ENCODE measurements at regions not wholly inside any gene's neighbourhood (a gene's known extent, or its start where the extent isn't known, plus 50 kb on each side); places are given as distances from the start of the nearest gene placed in this dataset.
A peak's percentile ranks its signal among the peaks of the same experiment; 100 is the strongest.
"Not testable (repeated sequence)": the region's sequence is repeated elsewhere in the genome, so short reads cannot be mapped to it uniquely, and the experiment has no call there.

DNA sequence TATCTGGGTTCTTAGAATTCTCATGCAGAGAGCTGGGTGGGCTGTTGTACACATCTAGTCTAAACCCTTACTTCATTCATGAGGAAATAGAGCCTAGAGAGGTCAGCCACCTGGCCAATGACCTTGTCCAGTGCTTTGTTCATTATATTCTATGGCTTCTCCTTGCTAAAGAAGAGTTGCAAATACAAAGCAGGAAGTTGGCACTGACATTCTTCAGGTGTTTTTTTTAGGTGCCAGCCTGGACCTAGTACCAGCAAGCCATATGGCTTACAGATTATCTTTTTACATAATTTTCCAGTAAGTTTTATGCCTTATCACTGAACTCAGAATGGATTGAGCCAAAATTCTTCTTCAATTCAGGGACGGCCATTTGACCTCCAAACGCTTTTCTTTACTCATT is 54.7 kb upstream of the PGM2 start:
- in situ Hi-C loops (cut with HindIII; ENCODE audit: low pct_unique_long_range_greater_than_20kb, low sequenced_read_pairs) = no loop called here
- no peak for DNase-seq (ENCODE audit: low read depth)

DNA sequence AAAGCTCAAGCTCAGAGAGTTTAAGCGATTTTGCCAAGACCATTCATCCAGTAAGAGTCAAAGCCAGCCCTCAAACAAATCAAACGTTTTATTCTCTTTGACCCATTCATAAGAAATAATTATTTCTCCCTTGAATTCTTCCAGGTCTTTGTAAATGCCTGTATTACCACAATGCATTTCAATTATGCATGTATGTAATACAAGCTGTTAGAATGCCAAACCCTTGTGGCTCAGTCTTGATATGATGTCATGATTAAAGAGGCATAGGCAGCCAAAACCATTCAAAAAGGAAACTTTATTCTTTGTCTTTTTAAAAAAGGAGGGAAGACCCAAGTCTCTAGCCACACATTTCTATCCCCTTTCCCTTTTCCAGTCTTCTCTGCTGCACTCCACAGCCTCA is 56.5 kb upstream of the PGM2 start:
- in situ Hi-C loops (cut with HindIII; ENCODE audit: low pct_unique_long_range_greater_than_20kb, low sequenced_read_pairs) = no loop called here

DNA sequence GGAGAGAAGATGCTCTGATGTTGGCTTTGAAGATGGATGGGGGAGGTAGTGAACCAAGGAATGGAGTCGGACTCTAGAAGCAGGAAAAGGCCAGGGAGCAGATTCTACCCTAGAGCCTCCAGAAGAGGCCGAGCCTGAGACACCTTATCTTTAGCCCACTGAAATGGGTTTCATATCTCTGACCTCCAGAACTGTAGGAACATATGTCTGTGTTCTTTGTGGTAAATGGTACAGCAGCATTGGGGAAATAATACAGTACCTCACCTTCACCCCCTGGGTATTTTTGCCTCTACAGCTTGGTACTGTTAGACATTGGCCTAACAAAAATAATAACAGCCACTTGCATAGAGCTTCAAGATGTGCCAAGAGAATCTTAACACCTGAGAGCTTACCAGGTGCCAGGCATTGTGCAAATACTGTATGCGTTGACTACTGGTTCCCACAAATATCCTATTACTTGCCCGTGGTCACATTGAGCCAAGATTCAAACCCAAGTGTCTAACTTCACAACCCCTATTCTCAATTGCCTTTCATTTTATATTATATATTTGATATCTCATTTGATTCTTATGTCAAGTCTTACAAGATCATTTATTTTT is 57.0 kb upstream of the PGM2 start:
- no peak for DNase-seq (ENCODE audit: low read depth)

More for the DNA sequence above, 56.5 kb upstream of the PGM2 start:
- no peak for DNase-seq (ENCODE audit: low read depth)

DNA sequence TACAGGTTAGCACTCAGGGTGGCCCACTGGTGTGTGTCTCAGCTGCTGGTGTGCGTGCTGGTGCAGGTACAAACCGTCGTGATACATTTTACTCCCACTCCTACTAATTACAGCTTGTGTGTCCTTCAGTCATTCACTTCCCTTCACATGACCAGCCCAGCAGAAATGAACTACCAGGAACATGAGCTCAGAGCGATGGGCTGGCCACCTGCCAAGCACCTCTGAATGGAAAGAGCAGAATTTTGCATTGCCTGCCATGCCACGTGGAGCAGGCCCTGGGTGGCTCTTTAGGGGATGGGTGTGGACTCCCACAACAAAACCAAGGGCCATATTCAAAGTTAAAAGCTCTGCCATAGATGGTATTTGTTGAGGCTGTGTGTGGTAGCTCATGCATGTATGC is 58.9 kb upstream of the PGM2 start:
- in situ Hi-C loops (cut with HindIII; ENCODE audit: low pct_unique_long_range_greater_than_20kb, low sequenced_read_pairs) = no loop called here
- DNase-seq (ENCODE audit: low read depth) = peak; percentile 6

More for the DNA sequence above, 57.0 kb upstream of the PGM2 start:
- in situ Hi-C loops (cut with HindIII; ENCODE audit: low pct_unique_long_range_greater_than_20kb, low sequenced_read_pairs) = no loop called here

DNA sequence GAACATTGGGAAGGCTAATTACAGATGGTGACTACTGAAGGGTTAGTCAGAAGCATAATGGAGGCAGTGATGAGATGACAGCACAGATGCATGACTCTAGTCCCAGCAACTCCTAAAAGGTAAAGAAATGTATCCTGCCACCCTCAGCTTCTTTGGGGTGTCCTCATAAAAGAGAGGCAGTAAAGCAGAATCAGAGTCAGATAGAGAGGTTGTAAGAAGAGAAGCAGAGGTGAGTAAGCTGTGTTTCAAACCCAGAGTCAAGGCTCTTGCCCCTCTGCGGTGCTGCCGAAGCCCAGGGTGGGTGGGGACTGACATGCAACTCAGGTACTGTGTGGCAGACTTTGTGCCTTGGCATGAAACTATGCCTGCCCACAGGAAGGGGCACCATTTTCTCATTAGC is 59.5 kb upstream of the PGM2 start:
- in situ Hi-C loops (cut with HindIII; ENCODE audit: low pct_unique_long_range_greater_than_20kb, low sequenced_read_pairs) = no loop called here
- no peak for DNase-seq (ENCODE audit: low read depth)

DNA sequence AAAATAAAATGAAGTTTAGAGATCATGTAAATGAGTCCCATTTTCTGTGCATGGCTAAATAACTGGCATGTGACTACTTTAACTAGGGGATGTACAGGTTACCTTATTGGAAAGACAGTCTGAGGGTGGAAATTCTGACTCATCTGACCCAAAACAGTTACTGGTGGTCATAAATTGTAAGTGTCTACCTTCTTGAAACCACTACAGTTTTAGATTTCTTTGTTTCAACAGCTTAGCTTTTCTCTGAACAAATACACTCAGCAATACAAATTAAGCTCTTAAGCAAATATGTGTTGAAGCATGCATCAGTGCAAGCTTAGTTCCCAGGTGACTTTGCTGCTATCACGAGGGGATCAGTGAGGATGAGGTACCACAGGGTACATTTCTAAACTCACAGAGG is 60.7 kb upstream of the PGM2 start:
- no peak for DNase-seq (ENCODE audit: low read depth)
- in situ Hi-C loops (cut with HindIII; ENCODE audit: low pct_unique_long_range_greater_than_20kb, low sequenced_read_pairs) = no loop called here

DNA sequence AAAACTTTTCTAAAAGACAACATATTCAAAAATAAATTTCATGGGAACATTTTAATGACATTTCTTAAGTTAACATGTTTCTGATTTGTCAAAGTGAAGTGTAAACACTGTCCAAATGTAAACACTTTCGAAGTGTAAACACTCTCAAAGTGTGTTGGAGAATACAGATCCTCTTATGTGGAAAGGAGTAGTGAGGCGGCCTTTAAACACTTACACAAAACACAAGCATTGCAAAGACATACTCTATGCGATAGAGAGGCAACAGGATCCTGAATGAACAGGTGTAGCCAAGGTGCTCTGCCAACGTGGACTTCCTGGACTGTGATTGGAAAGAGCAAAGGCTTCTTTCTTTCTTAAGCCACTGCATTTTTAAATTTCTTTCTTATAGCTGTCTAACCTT is 62.7 kb upstream of the PGM2 start:
- no peak for DNase-seq (ENCODE audit: low read depth)
- in situ Hi-C loops (cut with HindIII; ENCODE audit: low pct_unique_long_range_greater_than_20kb, low sequenced_read_pairs) = no loop called here

DNA sequence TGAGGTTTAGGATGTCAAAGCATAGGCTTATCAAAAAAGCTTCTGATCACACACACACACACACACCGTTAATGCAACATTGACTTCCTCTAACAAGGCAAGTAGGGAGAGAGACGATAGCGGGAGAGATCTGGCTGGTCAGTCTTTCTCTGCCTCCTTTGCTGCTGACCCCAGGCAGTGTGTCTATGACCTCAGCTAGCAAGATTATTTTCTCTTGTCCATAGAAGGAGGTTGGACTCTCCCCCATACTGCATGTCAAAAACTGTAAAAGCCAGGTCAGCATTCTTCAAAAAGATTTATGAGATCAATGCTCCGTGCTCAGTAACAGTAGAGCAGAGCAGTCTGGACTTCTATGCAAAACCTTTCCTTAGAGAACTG is 63.5 kb upstream of the PGM2 start:
- in situ Hi-C loops (cut with HindIII; ENCODE audit: low pct_unique_long_range_greater_than_20kb, low sequenced_read_pairs) = no loop called here
- DNase-seq (ENCODE audit: low read depth) = no peak

DNA sequence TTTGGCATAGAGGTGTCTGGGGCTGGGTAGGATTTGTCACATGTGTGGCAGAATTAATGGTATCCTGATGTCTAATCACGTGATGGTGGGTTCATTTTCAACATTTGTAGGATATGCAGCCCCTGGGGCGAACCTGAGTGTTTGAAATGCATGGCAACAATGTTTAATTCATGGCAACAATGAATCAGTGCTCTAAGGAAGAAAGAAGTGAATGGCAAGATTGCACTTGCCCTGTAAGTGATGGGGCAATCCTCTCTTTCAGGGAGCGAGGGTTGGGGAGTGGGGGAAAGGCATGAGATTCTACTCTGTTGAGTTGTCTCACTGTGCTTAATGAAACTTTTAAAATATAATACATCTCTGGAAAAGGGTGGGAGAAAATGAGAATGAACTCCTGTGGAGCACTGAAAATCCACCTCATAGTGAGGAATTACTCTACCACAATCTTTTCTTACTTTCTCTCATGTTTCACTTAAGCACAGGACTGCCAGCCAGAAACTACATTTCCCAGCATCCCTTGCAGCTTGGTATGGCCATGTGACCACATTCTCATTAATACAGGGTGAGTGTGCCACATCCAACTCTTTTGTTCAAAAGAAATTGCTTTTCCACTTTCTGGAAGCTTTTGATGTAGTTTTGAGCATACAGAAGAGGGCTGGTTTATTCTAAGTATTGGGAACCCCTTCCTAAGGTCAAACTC is 64.0 kb upstream of the PGM2 start:
- no peak for DNase-seq (ENCODE audit: low read depth)
- in situ Hi-C loops (cut with HindIII; ENCODE audit: low pct_unique_long_range_greater_than_20kb, low sequenced_read_pairs) = no loop called here

DNA sequence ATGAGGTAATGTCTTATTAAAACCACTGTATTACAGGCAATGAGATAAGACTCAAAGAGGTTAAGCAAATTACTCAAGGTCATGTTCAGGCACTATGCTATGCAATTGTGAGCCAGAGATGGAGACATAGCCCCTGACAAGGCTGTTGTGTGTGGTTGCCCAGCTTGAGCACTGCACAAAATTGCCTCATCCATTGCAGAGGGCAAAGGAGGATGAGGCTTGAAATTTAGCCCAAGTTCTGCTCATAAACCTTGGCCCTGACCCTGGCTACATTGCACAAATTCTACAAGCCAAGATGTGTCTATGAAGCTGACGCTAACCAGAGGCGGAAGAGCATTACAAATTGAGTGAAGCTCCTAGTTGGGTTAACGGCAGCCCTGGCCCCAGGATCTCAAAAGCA is 65.6 kb upstream of the PGM2 start:
- DNase-seq (ENCODE audit: low read depth) = no peak
- in situ Hi-C loops (cut with HindIII; ENCODE audit: low pct_unique_long_range_greater_than_20kb, low sequenced_read_pairs) = no loop called here

DNA sequence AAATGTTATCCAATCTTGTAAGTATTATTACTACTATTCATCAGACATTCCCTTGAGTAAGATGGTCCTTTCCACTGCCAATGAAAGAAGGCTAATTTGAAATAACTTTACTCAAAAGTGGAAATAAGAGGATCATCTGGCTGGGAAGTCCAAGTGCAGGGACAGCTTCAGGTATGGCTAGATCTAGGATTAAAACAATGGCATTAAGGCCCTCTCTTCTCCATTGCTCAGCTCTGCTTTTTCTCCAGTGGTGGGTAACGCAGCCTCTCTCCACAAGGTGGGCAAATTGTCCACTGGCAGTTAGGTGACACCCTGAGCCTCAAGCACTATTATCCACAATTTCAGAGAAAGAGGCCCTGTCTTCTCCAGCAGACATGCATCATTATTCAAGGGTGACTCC is 66.7 kb upstream of the PGM2 start:
- in situ Hi-C loops (cut with HindIII; ENCODE audit: low pct_unique_long_range_greater_than_20kb, low sequenced_read_pairs) = no loop called here
- no peak for DNase-seq (ENCODE audit: low read depth)

DNA sequence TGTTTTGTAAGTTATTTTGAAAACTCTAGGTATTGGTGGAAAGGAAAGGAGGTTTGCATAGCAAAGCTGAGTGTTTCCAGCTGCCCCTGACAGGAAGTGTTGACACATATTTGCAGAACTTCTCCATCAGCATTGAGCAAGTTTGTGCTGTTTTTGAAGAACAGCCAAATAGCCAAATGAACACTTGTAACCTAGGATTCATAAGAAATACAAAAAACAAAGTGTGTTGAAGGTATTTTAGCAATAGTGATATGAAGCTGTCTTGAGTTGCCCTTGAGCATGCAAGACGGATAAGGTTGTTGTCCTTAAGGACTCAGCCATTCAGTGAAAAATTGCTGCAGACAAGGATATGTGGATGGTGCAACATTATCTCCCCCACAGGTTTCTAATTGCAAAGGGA is 68.3 kb upstream of the PGM2 start:
- no peak for DNase-seq (ENCODE audit: low read depth)
- in situ Hi-C loops (cut with HindIII; ENCODE audit: low pct_unique_long_range_greater_than_20kb, low sequenced_read_pairs) = no loop called here

DNA sequence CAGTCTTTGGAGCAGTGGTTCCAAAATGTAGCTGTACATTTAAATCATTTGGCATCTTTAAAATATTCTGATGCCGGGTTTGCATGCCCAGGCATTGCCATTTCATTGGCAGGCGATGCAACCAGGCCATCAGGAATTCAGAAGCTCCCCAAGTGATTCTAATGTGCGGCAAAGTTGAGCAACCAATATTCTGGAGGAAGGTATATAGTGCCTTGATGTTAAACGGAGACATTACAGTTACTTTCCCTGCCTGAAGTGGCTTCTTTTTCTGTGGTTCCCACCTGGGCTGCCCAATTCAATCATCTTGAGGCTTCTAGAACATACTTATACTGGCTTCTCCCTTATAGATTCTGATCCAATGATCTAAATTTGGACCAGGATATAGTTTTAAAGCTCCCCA is 68.7 kb upstream of the PGM2 start:
- DNase-seq (ENCODE audit: low read depth) = no peak
- in situ Hi-C loops (cut with HindIII; ENCODE audit: low pct_unique_long_range_greater_than_20kb, low sequenced_read_pairs) = no loop called here

DNA sequence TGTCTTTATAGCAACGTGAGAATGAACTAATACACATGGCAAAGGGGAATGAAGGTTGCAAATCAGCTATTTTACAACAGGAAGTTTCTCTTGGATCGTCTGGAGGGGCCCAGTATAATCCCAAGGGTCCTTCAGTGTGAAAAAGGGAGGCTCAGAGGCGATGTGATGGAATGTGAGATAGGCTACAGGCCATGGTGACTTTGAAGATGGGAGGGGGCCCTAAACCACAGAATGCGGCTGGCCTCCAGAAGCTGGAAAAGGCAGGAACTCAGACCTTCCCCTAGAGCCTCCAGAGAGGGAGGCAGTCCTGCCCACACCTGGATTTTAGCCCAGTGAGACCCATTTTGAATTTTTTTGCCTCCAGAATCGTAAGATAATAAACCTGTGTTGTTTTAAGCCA is 69.4 kb upstream of the PGM2 start:
- in situ Hi-C loops (cut with HindIII; ENCODE audit: low pct_unique_long_range_greater_than_20kb, low sequenced_read_pairs) = no loop called here

DNA sequence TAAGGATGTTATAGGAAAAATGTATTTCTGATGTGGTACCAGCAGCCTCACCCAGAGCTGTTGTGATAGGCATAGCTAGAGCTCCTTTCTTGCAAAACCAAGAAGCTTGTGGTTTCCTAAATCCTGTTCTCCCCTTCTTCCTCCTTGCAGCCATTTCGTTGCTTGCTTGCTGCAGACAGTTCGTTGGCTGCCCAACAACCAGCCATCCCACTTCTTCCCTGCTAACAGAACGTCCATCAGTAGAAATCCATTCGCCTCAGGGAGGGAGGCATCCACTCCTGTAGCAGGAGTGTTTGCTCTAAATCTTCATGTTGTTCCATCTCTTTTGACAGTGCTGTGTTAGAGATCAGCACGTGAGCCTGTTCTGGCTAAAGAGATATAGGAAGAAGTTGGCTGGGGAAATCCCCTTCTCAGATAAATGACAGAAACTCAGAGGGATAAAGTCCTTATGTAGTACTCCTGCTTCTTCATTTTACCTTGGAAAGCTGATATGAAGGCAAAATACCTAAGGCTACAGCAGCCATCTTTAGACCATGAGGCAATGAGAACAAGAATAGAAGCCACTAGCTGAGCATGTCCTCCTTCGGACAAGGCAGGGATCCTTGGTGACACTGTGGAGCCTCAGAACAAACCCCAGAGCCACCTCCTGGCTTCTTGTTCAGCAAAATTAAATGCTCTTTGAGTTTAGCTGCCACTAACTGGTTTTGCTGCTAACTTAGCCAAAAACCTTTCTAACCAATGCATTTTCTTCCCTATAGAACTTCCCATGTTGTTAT is 68.4 kb upstream of the RELL1 start:
- DNase-seq (ENCODE audit: low read depth) = no peak
- in situ Hi-C loops (cut with HindIII; ENCODE audit: low pct_unique_long_range_greater_than_20kb, low sequenced_read_pairs) = no loop called here

More for the DNA sequence above, 69.4 kb upstream of the PGM2 start:
- DNase-seq (ENCODE audit: low read depth) = no peak

DNA sequence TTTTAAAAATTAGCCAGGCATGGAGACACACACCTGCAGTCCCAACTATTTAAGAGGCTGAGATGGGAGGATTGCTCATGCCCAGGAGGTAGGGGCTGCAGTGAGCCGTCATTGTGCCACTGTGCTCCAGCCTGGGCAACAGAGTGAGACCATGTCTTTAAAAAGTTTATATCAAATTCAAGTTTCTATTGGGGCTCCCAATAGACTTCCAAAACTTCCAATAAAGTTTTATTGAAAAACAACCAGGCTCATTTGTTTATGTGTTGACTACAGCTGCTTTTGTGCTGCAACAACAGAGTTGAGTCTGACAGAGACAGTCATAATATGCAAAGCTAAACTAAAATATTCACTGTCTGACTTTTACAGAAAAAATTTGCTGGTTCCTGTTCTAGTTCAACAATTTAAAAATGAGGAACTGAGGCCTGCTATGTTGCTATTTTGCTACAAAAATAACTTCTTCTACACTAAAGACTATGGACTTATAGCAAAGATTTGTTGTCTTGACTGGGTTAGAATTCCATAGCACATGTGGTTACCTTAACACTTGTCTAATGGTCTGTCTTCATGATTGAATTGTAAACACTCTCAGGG is 63.3 kb upstream of the RELL1 start:
- DNase-seq (ENCODE audit: low read depth) = no peak
- in situ Hi-C loops (cut with HindIII; ENCODE audit: low pct_unique_long_range_greater_than_20kb, low sequenced_read_pairs) = no loop called here

DNA sequence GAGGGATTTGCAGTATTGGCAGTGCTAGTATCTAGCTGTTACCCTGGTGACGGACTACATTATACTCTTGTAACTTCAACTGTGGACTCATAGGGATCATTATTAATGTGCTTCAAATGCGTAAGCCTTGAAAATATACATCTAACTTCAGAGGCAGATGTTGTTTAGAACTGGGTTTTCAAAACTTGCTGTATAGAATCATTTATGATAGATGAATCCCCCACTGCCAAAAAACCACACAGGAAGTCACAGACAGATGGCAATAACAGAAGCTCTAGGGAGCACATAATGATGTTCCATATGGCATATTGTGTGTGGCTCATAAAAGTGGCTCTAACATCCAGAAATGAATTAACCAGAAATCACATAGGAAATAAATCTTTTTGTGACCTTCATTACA is 62.3 kb upstream of the RELL1 start:
- no peak for DNase-seq (ENCODE audit: low read depth)
- in situ Hi-C loops (cut with HindIII; ENCODE audit: low pct_unique_long_range_greater_than_20kb, low sequenced_read_pairs) = no loop called here

DNA sequence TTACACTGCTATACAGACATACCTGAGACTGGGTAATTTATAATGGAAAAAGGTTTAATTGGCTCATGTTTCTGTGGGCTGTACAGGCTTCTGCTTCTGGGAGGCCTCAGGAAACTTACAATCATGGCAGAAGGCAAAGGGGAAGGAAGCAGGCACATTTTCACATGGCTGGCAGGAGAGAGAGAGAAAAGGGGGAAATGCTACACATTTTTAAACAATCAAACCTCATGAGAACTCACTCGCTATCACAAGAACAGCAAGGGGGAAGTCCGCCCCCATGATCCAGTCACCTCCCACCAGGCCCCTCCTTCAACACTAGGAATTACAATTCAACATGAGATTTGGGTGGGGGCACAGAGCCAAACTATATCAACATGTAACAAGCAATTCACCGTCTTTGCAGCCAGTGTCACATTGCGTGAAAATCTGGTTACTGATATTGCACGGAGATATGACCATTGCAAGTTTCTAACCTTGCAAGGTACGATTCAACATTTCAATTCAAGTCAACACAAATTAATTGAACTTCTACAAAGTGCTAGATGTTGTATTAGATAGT is 61.7 kb upstream of the RELL1 start:
- DNase-seq (ENCODE audit: low read depth) = no peak
- in situ Hi-C loops (cut with HindIII; ENCODE audit: low pct_unique_long_range_greater_than_20kb, low sequenced_read_pairs) = no loop called here

DNA sequence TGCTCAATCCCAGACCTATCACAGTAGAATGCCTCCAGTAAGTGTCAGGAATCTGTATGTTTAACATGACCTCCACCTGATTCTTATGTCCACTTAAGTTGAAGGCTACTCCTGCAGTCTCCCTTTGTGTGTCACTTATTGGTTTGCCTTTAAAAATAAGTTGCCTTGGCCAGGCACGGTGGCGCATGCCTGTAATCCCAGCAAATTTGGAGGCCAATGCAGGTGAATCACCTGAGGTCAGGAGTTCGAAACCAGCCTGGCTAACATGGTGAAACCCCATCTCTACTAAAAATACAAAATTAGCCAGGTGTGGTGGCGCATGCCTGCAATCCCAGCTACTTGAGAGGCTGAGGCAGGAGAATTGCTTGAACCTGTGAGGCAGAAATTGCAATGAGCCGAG is 60.7 kb upstream of the RELL1 start:
- in situ Hi-C loops (cut with HindIII; ENCODE audit: low pct_unique_long_range_greater_than_20kb, low sequenced_read_pairs); DNase-seq (ENCODE audit: low read depth): not testable (repeated sequence)

All from Caki2 (cell line).